Aorta (tissue), 5 donors: ENCODE measurements at regions not wholly inside any gene's neighbourhood (a gene's known extent, or its start where the extent isn't known, plus 50 kb on each side); places are given as distances from the start of the nearest gene placed in this dataset.

Experiments used
- ATAC-seq: fragments of 200-7000 bp; cut with Tn5 transposase; one replicate; pipeline ENCODE4 v1.9.1; 2022; ENCODE audit warnings: moderate library complexity; ENCODE audit not compliant: low FRiP score
- DNase-seq, 2 donors: peaks; one replicate each; pipeline ENCODE4 v3.0.0-alpha.2; 2020
- H3K27ac ChIP-seq, 2 donors: one replicate each; pipeline ENCODE4 v1.5.1; 2013; ENCODE audit warnings: low read length in 2 of 2, mild to moderate bottlenecking in 2 of 2, moderate library complexity in 2 of 2, control low read depth in 1 of 2, inconsistent platforms in 1 of 2, low read depth in 1 of 2
- H3K27me3 ChIP-seq, 2 donors: one replicate each; pipeline ENCODE4 v1.6.1; 2013; ENCODE audit warnings: control low read depth in 1 of 2, low read length in 1 of 2, mild to moderate bottlenecking in 1 of 2, moderate library complexity in 1 of 2; ENCODE audit not compliant: insufficient read depth in 2 of 2, control insufficient read depth in 1 of 2
- H3K36me3 ChIP-seq, 2 donors: one replicate each; pipeline ENCODE4 v1.6.1; 2013; ENCODE audit warnings: control low read depth in 1 of 2, low read length in 1 of 2, mild to moderate bottlenecking in 1 of 2; ENCODE audit not compliant: insufficient read depth in 2 of 2, control insufficient read depth in 1 of 2
- H3K4me1 ChIP-seq, 2 donors: one replicate each; pipeline ENCODE4 v1.6.1; 2013; ENCODE audit warnings: low read length in 2 of 2, control low read depth in 1 of 2, mild to moderate bottlenecking in 1 of 2, moderate library complexity in 1 of 2; ENCODE audit not compliant: insufficient read depth in 2 of 2, control insufficient read depth in 1 of 2
- H3K4me3 ChIP-seq, 2 donors: one replicate each; pipeline ENCODE4 v1.5.1; 2013; ENCODE audit warnings: low read length in 2 of 2, control low read depth in 1 of 2, mild to moderate bottlenecking in 1 of 2
- H3K9me3 ChIP-seq: one replicate; pipeline ENCODE4 v1.6.1; 2013; ENCODE audit warnings: mild to moderate bottlenecking, low read length; ENCODE audit not compliant: control insufficient read depth
- WGBS, 2 donors: extraction: QIAGEN DNeasy Blood & Tissue Kit; methylation state at CpG; one replicate each; pipeline ENCODE4 v1.1.7; 2013; 5-methylcytosine and 5-hydroxymethylcytosine counted together
- intact Hi-C, 2 donors: fragments of 100-400 bp; cut with DNase I; formaldehyde crosslinking; loops; one replicate each; pipeline versions ENCODE4 v1.14.2 to v1.15.0; 2022
- donor health status: healthy with polysubstance abuse.
- donor health status: Bipolar disorder and iron deficiency.
- donor health status: DM: no; HTN: no; CAD: no.
- donor health status: DM: no; HTN: no; CAD: no.
- donor health status: DM: yes; HTN: yes; CAD: no.

- H3K27ac ChIP-seq, result no peak overlapping the region
- H3K27me3 ChIP-seq, result no peaks in the 10 kb centered on the region
- no peaks in the 10 kb centered on the region for H3K9me3 ChIP-seq
- H3K4me3 ChIP-seq, result no peak overlapping the region
- WGBS, 2 donors, result 7 to 9% methylated on average over 2 of the region's 2 CpGs
- ATAC-seq (no peak), DNase-seq (no peak)
- H3K4me1 ChIP-seq, result no peaks in the 10 kb centered on the region
- H3K36me3 ChIP-seq, result no peaks in the 10 kb centered on the region
- intact Hi-C loops, result no loop called here
These were observed 661.0 kb downstream of the GALC start for GRCh38 chr14:87331991-87332390.

DNA sequence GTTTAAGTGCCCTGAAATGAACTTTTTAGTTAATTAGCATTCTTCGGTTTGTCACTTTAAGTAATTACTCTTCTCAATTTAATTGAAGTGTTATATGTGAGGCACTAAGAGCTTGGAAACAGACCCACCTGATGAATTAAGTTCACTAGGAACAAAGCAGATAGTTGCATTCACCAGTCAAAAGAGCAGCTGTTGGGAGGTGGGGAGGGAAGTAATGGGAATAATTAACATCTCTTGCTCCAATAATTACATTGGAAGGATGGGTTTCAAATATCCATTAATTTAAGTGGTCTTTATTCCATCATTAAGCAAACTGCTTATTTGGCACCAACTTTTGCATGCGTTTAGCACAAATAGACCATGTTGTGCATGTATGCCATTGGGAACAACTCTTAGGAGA, 667.2 kb downstream of the GALC start:
- H3K36me3 ChIP-seq, result no peaks in the 10 kb centered on the region
- no peaks in the 10 kb centered on the region for H3K27me3 ChIP-seq
- H3K27ac ChIP-seq, result no peak overlapping the region
- intact Hi-C loops, result no loop called here
- no peaks in the 10 kb centered on the region for H3K4me1 ChIP-seq
- ATAC-seq (no peak), DNase-seq (no peak)
- H3K4me3 ChIP-seq, result no peak overlapping the region
- no peaks in the 10 kb centered on the region for H3K9me3 ChIP-seq
- WGBS, 2 donors, result 84 to 87% methylated on average over 2 of the region's 2 CpGs

DNA sequence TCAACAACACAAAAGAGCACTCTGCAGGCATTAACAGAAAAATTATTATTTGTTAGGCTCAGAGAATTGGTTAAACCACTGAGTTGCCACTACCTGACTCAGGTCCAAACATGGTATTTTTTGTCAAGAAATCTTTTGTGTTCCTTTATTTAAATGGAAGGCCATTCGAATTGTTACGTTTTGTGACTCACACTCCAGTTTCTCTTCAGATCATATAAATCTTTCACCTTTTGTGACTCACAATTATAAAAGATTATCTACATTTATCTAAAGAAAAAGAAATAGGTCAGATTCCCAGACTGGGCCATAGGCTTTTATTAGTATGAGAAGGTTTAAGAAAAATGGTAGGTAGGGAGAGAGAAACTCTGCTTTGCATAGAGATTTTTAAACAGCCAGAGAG, 669.8 kb downstream of the GALC start:
- intact Hi-C loops, result no loop called here
- WGBS, 2 donors, result 83 to 92% methylated on average over 2 of the region's 2 CpGs
- ATAC-seq (no peak), DNase-seq (no peak)
- no peaks in the 10 kb centered on the region for H3K36me3 ChIP-seq
- H3K27me3 ChIP-seq, result no peaks in the 10 kb centered on the region
- H3K4me1 ChIP-seq, result no peaks in the 10 kb centered on the region
- H3K27ac ChIP-seq, result no peak overlapping the region
- no peak overlapping the region for H3K4me3 ChIP-seq
- no peaks in the 10 kb centered on the region for H3K9me3 ChIP-seq

- no peaks in the 10 kb centered on the region for H3K36me3 ChIP-seq
- WGBS, 2 donors, result 75 to 87% methylated on average over 1 of the region's 1 CpG
- H3K27ac ChIP-seq, result no peak overlapping the region
- intact Hi-C loops, result no loop called here
- no peaks in the 10 kb centered on the region for H3K9me3 ChIP-seq
- DNase-seq, result no peak
- no peak overlapping the region for H3K4me3 ChIP-seq
- H3K27me3 ChIP-seq, result no peaks in the 10 kb centered on the region
- ATAC-seq, result no peak
- no peaks in the 10 kb centered on the region for H3K4me1 ChIP-seq
These were observed 671.4 kb downstream of the GALC start for GRCh38 chr14:87321548-87321947.

DNA sequence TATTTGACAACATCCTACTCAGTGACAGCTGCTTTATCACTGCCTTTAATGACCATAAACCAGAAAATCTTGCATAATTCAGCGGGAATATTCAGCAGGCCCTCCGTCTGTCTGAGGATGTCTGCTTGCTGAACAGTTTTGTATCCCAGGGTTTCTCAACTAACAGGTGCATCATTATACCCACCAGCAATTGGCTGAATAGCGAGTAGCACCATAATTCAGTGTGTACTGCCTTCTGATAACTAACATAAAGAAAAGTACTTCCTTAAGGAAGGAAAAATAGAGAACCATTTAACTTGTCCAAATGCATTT, 680.1 kb downstream of the GALC start:
- DNase-seq (no peak), ATAC-seq (no peak)
- 71 to 83% methylated on average over 3 of the region's 3 CpGs for WGBS, 2 donors
- no peak overlapping the region for H3K27ac ChIP-seq
- no peaks in the 10 kb centered on the region for H3K4me1 ChIP-seq
- intact Hi-C loops, result no loop called here
- no peaks in the 10 kb centered on the region for H3K9me3 ChIP-seq
- H3K27me3 ChIP-seq, result no peaks in the 10 kb centered on the region
- H3K36me3 ChIP-seq, result no peaks in the 10 kb centered on the region
- no peak overlapping the region for H3K4me3 ChIP-seq

DNA sequence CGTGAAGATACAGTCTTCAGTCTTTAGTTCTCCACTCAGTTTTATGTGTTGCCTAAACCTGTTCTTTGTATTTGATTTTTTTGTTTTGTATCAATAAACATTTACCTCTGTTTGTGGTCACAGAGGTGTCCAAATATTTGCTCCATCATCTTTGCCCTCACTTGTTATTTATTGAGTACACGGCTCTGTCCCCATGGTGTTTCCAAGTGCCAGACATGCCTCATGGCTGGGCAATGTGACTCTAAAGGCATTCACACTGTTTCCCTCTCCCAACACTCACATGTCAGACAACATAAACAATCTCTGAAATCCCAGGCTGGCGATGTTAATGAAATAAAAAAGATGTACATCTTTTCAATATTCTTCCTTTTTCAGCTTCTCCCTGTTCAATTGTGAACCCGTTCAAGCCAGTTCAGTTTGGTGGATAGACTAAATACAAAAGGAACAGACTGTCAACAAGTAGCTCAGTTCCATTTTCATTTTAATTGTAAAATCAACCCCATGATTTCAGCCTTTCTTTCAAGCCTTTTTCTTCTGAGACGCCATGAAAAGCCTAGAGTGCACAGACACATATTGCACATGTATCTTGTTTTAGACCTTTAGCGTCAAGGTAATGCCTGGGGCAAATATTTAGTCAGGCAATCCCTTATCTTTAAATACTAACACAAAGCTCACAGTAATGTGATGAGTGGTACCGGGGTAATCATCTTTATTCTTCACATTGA, 680.7 kb downstream of the GALC start:
- Histone ChIP-seq H3K4me1 (no peaks in the 10 kb centered on the region), H3K4me3 (no peak overlapping the region), H3K27me3 (no peaks in the 10 kb centered on the region), H3K27ac (no peak overlapping the region), H3K36me3 (no peaks in the 10 kb centered on the region), H3K9me3 (no peaks in the 10 kb centered on the region)
- intact Hi-C loops, result no loop called here
- no peak for DNase-seq
- no peak for ATAC-seq
- WGBS, 2 donors, result 61 to 68% methylated on average over 7 of the region's 7 CpGs

DNA sequence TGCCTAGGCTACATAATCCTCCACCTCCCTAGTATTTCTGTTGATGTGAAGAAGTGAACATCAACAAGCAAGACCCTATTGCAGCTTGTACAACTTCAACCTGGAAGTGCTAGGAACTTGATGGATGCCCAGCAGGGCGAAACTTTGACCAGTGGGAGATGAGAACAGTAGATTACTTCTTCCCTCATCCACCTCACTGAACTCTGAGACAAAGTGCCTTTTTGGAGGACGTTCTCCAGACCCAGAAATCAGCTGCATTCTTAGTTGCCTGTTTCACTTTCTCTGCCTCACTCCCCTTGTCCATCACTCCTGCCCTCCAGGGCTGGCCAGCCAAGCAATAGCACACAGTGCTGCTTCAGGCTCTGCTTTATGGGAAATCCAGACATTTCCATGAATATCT, 683.4 kb downstream of the GALC start:
- no peaks in the 10 kb centered on the region for H3K27me3 ChIP-seq
- DNase-seq (no peak), ATAC-seq (no peak)
- intact Hi-C loops, result no loop called here
- H3K4me1 ChIP-seq, result no peaks in the 10 kb centered on the region
- H3K27ac ChIP-seq, result no peak overlapping the region
- no peak overlapping the region for H3K4me3 ChIP-seq
- WGBS, 2 donors, result 29 to 35% methylated on average over 2 of the region's 2 CpGs
- H3K9me3 ChIP-seq, result no peaks in the 10 kb centered on the region
- no peaks in the 10 kb centered on the region for H3K36me3 ChIP-seq

- Histone ChIP-seq H3K27ac (no peak overlapping the region), H3K36me3 (no peaks in the 10 kb centered on the region), H3K27me3 (no peaks in the 10 kb centered on the region), H3K4me1 (no peaks in the 10 kb centered on the region), H3K4me3 (no peak overlapping the region), H3K9me3 (no peaks in the 10 kb centered on the region)
- ATAC-seq (no peak), DNase-seq (no peak)
- 80 to 91% methylated on average over 1 of the region's 1 CpG for WGBS, 2 donors
- intact Hi-C loops, result no loop called here
These were observed 686.4 kb downstream of the GALC start for GRCh38 chr14:87306409-87307168.

DNA sequence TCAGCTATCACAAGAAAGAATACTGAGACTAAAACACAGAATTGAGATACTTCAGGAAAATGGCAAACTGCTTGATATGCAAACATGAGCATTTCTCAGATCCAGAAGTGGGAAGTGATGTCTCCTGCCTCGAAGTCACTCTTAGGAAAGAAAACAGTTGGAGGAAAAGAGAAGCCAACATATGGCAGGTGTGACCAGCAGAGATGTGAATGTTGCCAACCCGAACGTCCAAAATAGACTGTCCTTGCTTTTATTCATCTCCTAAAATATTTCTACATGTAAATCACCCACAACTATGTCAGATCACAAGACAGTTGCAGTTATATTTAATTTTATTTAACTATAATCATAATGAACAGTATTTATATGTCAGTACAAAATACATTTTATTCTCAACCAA, 687.6 kb downstream of the GALC start:
- ATAC-seq, result no peak
- H3K4me1 ChIP-seq, result no peaks in the 10 kb centered on the region
- H3K36me3 ChIP-seq, result no peaks in the 10 kb centered on the region
- no peak overlapping the region for H3K27ac ChIP-seq
- DNase-seq, result no peak
- H3K9me3 ChIP-seq, result no peaks in the 10 kb centered on the region
- H3K27me3 ChIP-seq, result no peaks in the 10 kb centered on the region
- WGBS, 2 donors, result 58 to 59% methylated on average over 3 of the region's 3 CpGs
- intact Hi-C loops, result no loop called here
- H3K4me3 ChIP-seq, result no peak overlapping the region
